ENCODE measurements at regions not wholly inside any gene's neighbourhood (a gene's known extent, or its start where the extent isn't known, plus 50 kb on each side); places are given as distances from the start of the nearest gene placed in this dataset.

- no peak for DNase-seq (ENCODE audit: low read depth in 1 of 2, low spot score in 1 of 2)
- Histone ChIP-seq H3K27me3 (no peaks in the 10 kb centered on the region), H3K4me1 (ENCODE audit: low read depth) (no peaks in the 10 kb centered on the region), H3K36me3 (no peaks in the 10 kb centered on the region), H3K9me3 (ENCODE audit: low read depth) (no peaks in the 10 kb centered on the region), H3K27ac (no peak overlapping the region), H3K4me3 (no peak overlapping the region)
- no peak for TF ChIP-seq CTCF (IDR thresholded peaks at IDR 0.05; ENCODE audit: low read depth, low read length)
Observed at GRCh38 chr5:104247260-104247659, 684.7 kb upstream of the NUDT12 start.

- H3K36me3 ChIP-seq, result no peaks in the 10 kb centered on the region
- no peak for TF ChIP-seq CTCF (IDR thresholded peaks at IDR 0.05; ENCODE audit: low read depth, low read length)
- H3K9me3 ChIP-seq (ENCODE audit: low read depth), result no peaks in the 10 kb centered on the region
- H3K4me3 ChIP-seq, result no peak overlapping the region
- no peaks in the 10 kb centered on the region for H3K4me1 ChIP-seq (ENCODE audit: low read depth)
- H3K27me3 ChIP-seq, result no peaks in the 10 kb centered on the region
- no peak overlapping the region for H3K27ac ChIP-seq
- DNase-seq (ENCODE audit: low read depth in 1 of 2, low spot score in 1 of 2), result no peak
Observed at GRCh38 chr5:104241046-104241445, 678.5 kb upstream of the NUDT12 start.

DNA sequence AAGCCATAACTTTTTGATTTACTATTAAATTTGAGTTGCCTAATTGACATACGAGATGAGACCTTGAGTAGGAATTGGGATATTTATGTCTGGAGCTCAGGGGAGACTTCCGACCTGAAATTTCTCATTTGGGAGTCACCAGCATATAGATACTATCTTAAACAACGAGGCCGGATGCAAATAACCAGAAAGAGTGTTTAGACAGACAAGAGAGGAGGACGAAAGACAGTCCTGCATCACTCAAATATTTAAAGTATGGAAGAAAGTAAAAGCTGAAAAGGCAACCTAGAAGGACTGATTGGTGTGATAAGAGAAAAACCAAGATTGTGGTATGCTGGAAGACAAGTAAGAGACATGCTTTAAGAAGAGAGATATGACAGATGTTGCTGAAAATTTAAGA lies 675.0 kb upstream of the NUDT12 start:
- Histone ChIP-seq H3K27me3 (no peaks in the 10 kb centered on the region), H3K36me3 (no peaks in the 10 kb centered on the region), H3K4me1 (ENCODE audit: low read depth) (no peaks in the 10 kb centered on the region), H3K9me3 (ENCODE audit: low read depth) (no peaks in the 10 kb centered on the region), H3K27ac (no peak overlapping the region), H3K4me3 (no peak overlapping the region)
- TF ChIP-seq CTCF (IDR thresholded peaks at IDR 0.05; ENCODE audit: low read depth, low read length), result no peak
- DNase-seq (ENCODE audit: low read depth in 1 of 2, low spot score in 1 of 2), result no peak

GRCh38 chr5:104223885-104224773 lies 661.5 kb upstream of the NUDT12 start:
- no peaks in the 10 kb centered on the region for H3K4me1 ChIP-seq (ENCODE audit: low read depth)
- no peaks in the 10 kb centered on the region for H3K27me3 ChIP-seq
- no peak for TF ChIP-seq CTCF (IDR thresholded peaks at IDR 0.05; ENCODE audit: low read depth, low read length)
- no peak overlapping the region for H3K27ac ChIP-seq
- DNase-seq (ENCODE audit: low read depth in 1 of 2, low spot score in 1 of 2), result no peak
- H3K4me3 ChIP-seq, result no peak overlapping the region
- no peaks in the 10 kb centered on the region for H3K9me3 ChIP-seq (ENCODE audit: low read depth)
- H3K36me3 ChIP-seq, result no peaks in the 10 kb centered on the region

DNA sequence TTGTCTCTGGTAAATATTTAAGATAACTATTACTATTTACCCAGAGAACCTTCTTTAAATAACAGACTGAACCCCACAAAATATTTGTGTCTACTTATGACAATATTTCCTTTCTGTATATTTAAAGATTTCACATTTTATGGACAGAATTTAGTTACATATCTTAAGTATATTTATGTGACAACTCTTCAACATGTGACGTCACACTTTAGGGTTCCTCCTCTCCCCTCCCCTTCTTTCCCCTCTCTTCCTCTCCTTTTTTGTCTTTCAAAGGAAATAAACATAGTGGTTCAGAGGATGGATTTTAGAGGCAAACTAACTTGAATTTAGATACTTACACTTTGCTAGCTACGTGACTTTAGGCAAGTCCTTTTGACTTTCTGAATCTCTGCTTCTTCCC lies 655.6 kb upstream of the NUDT12 start:
- DNase-seq (ENCODE audit: low read depth in 1 of 2, low spot score in 1 of 2), result no peak
- no peaks in the 10 kb centered on the region for H3K9me3 ChIP-seq (ENCODE audit: low read depth)
- no peak overlapping the region for H3K27ac ChIP-seq
- no peak overlapping the region for H3K4me3 ChIP-seq
- no peaks in the 10 kb centered on the region for H3K4me1 ChIP-seq (ENCODE audit: low read depth)
- H3K36me3 ChIP-seq, result no peaks in the 10 kb centered on the region
- H3K27me3 ChIP-seq, result no peaks in the 10 kb centered on the region
- TF ChIP-seq CTCF (IDR thresholded peaks at IDR 0.05; ENCODE audit: low read depth, low read length), result no peak
